ENCODE measurements at regions not wholly inside any gene's neighbourhood (a gene's known extent, or its start where the extent isn't known, plus 50 kb on each side); places are given as distances from the start of the nearest gene placed in this dataset.

DNA sequence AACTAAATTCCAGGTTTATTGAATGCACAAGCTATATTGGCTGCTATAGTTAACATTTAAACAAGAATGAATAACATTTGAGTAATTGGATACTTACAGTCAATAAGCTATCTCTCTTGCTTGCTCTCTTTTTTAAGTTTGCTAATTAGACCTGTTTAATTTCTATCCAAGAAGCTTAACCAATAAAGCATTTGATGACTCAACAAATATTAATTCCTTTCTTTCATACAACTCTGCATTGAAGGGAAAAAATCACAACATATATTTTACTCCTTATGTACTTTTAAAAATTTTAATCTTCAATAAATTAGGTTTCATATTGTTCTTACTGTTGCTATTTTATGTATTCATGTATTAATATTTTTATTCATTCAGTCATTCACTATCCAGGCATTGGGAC, 1552.6 kb upstream of the ADGRL3 start:
- no peak overlapping the region for H4K8ac ChIP-seq (ENCODE audit: extremely low read depth, insufficient read depth, low read length)
- H3K9ac ChIP-seq (replicated peaks in 1 of 4; ENCODE audit: extremely low read depth in 1 of 4, low read depth in 3 of 4, low read length in 3 of 4) = no peak overlapping the region
- H2AK5ac ChIP-seq (ENCODE audit: low read depth, low read length) = no peak overlapping the region
- H3K36me3 ChIP-seq (ENCODE audit: control insufficient read depth in 2 of 4, insufficient read depth in 4 of 4, low read length in 3 of 4) = no peaks in the 10 kb centered on the region
- no peak for FAIRE-seq
- no peak overlapping the region for H4K91ac ChIP-seq (replicated peaks; ENCODE audit: insufficient read length, low read length)
- POLR2A ChIA-PET (ENCODE audit: partially characterized antibody) = no interaction called here
- no peaks in the 10 kb centered on the region for H4K20me1 ChIP-seq (replicated peaks in 1 of 2; ENCODE audit: control insufficient read depth in 1 of 2, insufficient read depth in 2 of 2, low read length in 2 of 2)
- H3K14ac ChIP-seq (ENCODE audit: insufficient read length) = no peak overlapping the region
- H2AFZ ChIP-seq (ENCODE audit: low read length) = 0 out of 2 replicates have a peak overlapping the region, but pooled peaks have one; percentile 7
- H2BK20ac ChIP-seq (ENCODE audit: low read length) = no peak overlapping the region
- no peaks in the 10 kb centered on the region for H3K27me3 ChIP-seq (replicated peaks in 1 of 4; ENCODE audit: control insufficient read depth in 3 of 4, extremely low read depth in 1 of 4, insufficient read depth in 3 of 4, low read length in 3 of 4)
- H2BK12ac ChIP-seq (ENCODE audit: low read depth, low read length) = no peak overlapping the region
- CTCF ChIA-PET (ENCODE audit: partially characterized antibody) = interaction anchor here (0.5 kb wide), 1 partner anchor 12 kb away, joined by 3 read pairs; no protein-coding TSS in a partner anchor
- H2BK120ac ChIP-seq (replicated peaks; ENCODE audit: low read depth, low read length) = no peak overlapping the region
- H3K79me1 ChIP-seq (ENCODE audit: low read depth, low read length) = no peaks in the 10 kb centered on the region
- DNase-seq (ENCODE audit: low read depth in 1 of 2, low spot score in 2 of 2) = no peak
- H3K79me2 ChIP-seq (ENCODE audit: control insufficient read depth in 1 of 2, insufficient read depth in 2 of 2, low read length in 2 of 2) = no peaks in the 10 kb centered on the region
- no peaks in the 10 kb centered on the region for H3K4me1 ChIP-seq (replicated peaks in 1 of 4; ENCODE audit: control insufficient read depth in 3 of 4, insufficient read depth in 4 of 4, low read length in 3 of 4)
- no peak overlapping the region for H3K23ac ChIP-seq (ENCODE audit: insufficient read length)
- no peak for TF ChIP-seq POU5F1 (IDR thresholded peaks at IDR 0.05; ENCODE audit: low read depth, low read length)
- TF ChIP-seq, protein P1, sequence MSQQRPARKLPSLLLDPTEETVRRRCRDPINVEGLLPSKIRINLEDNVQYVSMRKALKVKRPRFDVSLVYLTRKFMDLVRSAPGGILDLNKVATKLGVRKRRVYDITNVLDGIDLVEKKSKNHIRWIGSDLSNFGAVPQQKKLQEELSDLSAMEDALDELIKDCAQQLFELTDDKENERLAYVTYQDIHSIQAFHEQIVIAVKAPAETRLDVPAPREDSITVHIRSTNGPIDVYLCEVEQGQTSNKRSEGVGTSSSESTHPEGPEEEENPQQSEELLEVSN (IDR thresholded peaks at IDR 0.05) = no peak
- TF ChIP-seq RAD21 (IDR thresholded peaks at IDR 0.05 in 1 of 2, conservative IDR thresholded peaks at IDR 0.05 in 1 of 2; ENCODE audit: low read depth in 2 of 2, low read length in 2 of 2) = no peak
- TF ChIP-seq KDM4A (IDR thresholded peaks at IDR 0.05; ENCODE audit: low read depth, low read length, severe bottlenecking) = no peak
- no peaks in the 10 kb centered on the region for H3K23me2 ChIP-seq (ENCODE audit: low read depth, low read length)
- H3K4me2 ChIP-seq (ENCODE audit: insufficient read depth in 1 of 2, low read depth in 2 of 2, low read length in 2 of 2) = no peak overlapping the region
- no peak overlapping the region for H2BK15ac ChIP-seq (ENCODE audit: low read length)
- H3K4me3 ChIP-seq (ENCODE audit: extremely low read depth in 1 of 4, insufficient read depth in 2 of 4, low read depth in 3 of 4, low read length in 4 of 4) = no peak overlapping the region
- H3K4ac ChIP-seq (replicated peaks; ENCODE audit: insufficient read length, low read depth, low read length) = no peak overlapping the region
- H3K56ac ChIP-seq (replicated peaks; ENCODE audit: insufficient read length, low read depth, low read length) = no peak overlapping the region
- no peak overlapping the region for H4K5ac ChIP-seq (ENCODE audit: insufficient read length, low read depth, low read length)
- no peak overlapping the region for H2BK5ac ChIP-seq (ENCODE audit: low read depth, low read length)
- no peaks in the 10 kb centered on the region for H3K9me3 ChIP-seq (ENCODE audit: insufficient read depth in 2 of 2, low read depth in 1 of 2, low read length in 1 of 2)
- no peak overlapping the region for H3K27ac ChIP-seq (ENCODE audit: low read depth, low read length)
- H3K18ac ChIP-seq (ENCODE audit: extremely low read depth, low read length) = no peak overlapping the region
